Activated T-cell treated with anti-CD3 and anti-CD28 coated beads, Interleukin-2, amount 50 U/mL, for 1 hour (primary cell): ENCODE measurements at regions not wholly inside any gene's neighbourhood (a gene's known extent, or its start where the extent isn't known, plus 50 kb on each side); places are given as distances from the start of the nearest gene placed in this dataset.

Experiments used
- DNase-seq: peaks from one replicate; pipeline ENCODE4 v3.0.0-alpha.2; 2020

GRCh38 chr22:27193636-27194035 lies 536.2 kb downstream of the MIAT start:
- DNase-seq, result no peak

GRCh38 chr22:27194096-27194748 lies 536.8 kb downstream of the MIAT start:
- DNase-seq, result no peak

GRCh38 chr22:27195094-27195493 lies 537.7 kb downstream of the MIAT start:
- DNase-seq, result no peak

- no peak for DNase-seq
These were observed 538.1 kb downstream of the MIAT start for GRCh38 chr22:27195494-27195893.

GRCh38 chr22:27196606-27197005 lies 539.2 kb downstream of the MIAT start:
- DNase-seq, result no peak

- DNase-seq, result no peak
These were observed 539.7 kb downstream of the MIAT start for GRCh38 chr22:27197052-27197451.

GRCh38 chr22:27197618-27198017 lies 540.2 kb downstream of the MIAT start:
- DNase-seq, result no peak

- DNase-seq, result no peak
These were observed 541.2 kb downstream of the MIAT start for GRCh38 chr22:27198518-27199035.

GRCh38 chr22:27199354-27199753 lies 542.0 kb downstream of the MIAT start:
- no peak for DNase-seq

GRCh38 chr22:27201276-27201675 lies 543.9 kb downstream of the MIAT start:
- DNase-seq, result no peak

- no peak for DNase-seq
These were observed 544.4 kb downstream of the MIAT start for GRCh38 chr22:27201741-27202140.

GRCh38 chr22:27203276-27203660 lies 545.9 kb downstream of the MIAT start:
- DNase-seq, result no peak

GRCh38 chr22:27204280-27204679 lies 546.9 kb downstream of the MIAT start:
- DNase-seq, result no peak

GRCh38 chr22:27204817-27205216 lies 547.4 kb downstream of the MIAT start:
- DNase-seq, result no peak

- no peak for DNase-seq
These were observed 548.3 kb downstream of the MIAT start for GRCh38 chr22:27205492-27206373.

- no peak for DNase-seq
These were observed 549.2 kb downstream of the MIAT start for GRCh38 chr22:27206374-27207133.

- no peak for DNase-seq
These were observed 549.9 kb downstream of the MIAT start for GRCh38 chr22:27207266-27207665.

- DNase-seq, result no peak
These were observed 550.5 kb downstream of the MIAT start for GRCh38 chr22:27207907-27208306.

- no peak for DNase-seq
These were observed 552.8 kb downstream of the MIAT start for GRCh38 chr22:27210111-27210730.

- no peak for DNase-seq
These were observed 554.7 kb downstream of the MIAT start for GRCh38 chr22:27212102-27212501.

- DNase-seq, result no peak
These were observed 555.3 kb downstream of the MIAT start for GRCh38 chr22:27212617-27213177.

- DNase-seq, result no peak
These were observed 555.9 kb downstream of the MIAT start for GRCh38 chr22:27213294-27213693.
